ENCODE measurements at regions not wholly inside any gene's neighbourhood (a gene's known extent, or its start where the extent isn't known, plus 50 kb on each side); places are given as distances from the start of the nearest gene placed in this dataset.

GRCh38 chr7:136677471-136678365 is 190.7 kb upstream of the CHRM2 start:
- DNase-seq: no peak
- intact Hi-C loops (cut with DNase I): no loop called here

- intact Hi-C loops (cut with DNase I): no loop called here
- no peak for DNase-seq
Measured at GRCh38 chr7:136667584-136667983, 200.9 kb upstream of the CHRM2 start.

DNA sequence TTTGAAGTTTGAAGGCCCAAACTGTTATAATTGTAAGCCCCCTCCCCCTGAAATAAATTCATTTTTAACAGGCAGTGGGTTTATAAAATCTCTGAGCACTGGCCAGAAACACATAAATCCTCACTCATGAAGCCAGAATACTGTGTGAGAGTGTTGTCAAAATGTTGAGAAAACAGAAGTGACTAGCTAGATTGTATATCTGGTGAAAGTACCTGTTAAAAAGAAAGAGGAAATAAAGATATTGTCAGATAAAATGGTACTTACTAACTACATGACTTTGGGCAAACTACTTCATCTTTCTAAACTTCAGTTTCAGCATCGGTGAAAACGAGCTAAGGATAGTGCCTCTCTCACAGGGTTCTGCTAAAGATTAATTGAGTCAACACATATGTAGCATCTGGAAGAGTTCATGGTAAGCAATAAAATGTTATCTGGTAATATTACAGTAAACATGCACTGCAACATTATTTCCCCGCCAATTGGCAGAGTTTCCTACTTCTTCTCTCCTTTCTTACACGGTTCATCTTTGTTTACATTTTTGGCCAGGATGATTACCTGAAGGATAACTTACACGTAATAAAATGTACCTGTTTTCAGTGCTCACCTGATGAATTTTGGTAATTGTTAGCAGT is 202.5 kb upstream of the CHRM2 start:
- intact Hi-C loops (cut with DNase I): no loop called here
- DNase-seq: no peak

DNA sequence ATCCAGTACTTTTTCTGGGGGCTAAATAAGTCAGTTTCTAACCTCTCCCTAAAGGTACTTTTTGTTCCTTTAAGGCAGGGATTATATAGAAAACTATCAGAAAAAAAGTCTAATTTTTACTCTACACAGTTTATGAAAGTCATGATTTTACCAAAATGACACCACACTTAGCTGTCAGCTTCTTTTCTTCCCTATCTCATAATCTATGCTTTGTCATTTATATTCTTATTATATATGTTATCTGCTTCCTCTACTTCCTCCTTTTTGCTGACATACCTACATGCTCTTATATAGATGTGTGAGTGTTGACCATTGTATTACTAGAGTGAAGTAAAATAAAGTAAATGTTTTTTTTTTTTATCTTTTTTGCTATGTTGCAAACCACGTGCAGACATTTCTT is 203.9 kb upstream of the CHRM2 start:
- no peak for DNase-seq
- intact Hi-C loops (cut with DNase I): no loop called here

- DNase-seq: no peak
- intact Hi-C loops (cut with DNase I): no loop called here
Measured at GRCh38 chr7:136657482-136657921, 210.9 kb upstream of the CHRM2 start.

- DNase-seq: no peak
- intact Hi-C loops (cut with DNase I): no loop called here
Measured at GRCh38 chr7:136656516-136656915, 211.9 kb upstream of the CHRM2 start.

DNA sequence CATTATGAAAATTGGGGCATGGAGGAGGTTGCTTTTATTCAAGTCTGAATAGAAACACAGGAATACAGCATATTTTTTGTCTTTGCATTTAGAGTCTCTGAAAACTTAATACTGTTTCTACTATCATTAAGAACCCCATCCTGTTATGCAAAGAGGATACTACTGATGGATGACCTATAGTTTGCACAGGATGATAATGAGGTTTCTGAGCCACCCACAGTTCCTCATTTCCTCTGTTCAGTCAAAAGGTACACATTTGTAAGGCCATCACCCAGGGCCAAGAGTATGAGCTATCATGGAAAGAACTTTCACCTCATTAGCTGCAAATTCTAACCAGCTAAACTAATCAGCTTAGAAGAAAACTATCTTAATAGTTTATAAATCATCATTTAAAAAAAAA is 213.0 kb upstream of the CHRM2 start:
- DNase-seq: no peak
- intact Hi-C loops (cut with DNase I): no loop called here

DNA sequence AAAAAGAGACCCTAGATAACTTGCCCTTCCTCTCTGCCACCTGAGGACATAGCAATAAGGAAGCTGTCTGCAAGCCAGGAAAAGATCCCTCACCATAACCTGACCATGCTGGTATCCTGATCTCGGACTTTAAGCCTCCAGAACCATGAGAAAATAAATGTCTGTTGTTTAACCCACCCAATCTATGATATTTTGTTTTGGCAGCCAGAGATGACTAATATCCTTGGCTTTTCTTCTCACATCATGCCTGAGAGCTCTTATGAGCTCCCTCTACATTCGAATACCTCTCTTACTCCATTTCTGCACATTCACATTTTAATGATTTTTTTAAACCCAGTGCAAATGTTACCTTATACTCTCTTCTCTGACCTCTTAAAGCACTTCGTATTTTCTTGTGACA is 214.0 kb upstream of the CHRM2 start:
- intact Hi-C loops (cut with DNase I): no loop called here
- no peak for DNase-seq

GRCh38 chr7:136652635-136653370 is 215.6 kb upstream of the CHRM2 start:
- intact Hi-C loops (cut with DNase I): no loop called here
- DNase-seq: no peak

DNA sequence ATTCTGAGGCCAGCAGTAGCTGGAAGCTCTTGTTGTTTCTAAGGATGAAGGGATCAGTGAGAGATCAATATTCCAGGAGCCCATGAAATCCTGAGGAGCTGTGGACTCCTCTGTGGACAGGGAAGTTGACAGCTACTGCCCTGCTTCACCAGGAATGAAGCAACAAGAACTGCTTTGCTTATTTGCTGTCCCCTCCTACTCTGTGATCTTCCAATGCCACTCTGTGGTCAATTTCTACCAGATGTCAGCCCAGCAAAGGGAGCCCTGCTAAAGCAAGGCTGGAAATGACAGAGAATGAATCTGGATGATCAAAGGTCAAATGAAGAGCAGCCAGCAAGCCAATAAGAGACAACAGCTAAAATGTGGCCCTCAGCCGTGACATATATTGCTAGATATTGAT is 227.5 kb upstream of the CHRM2 start:
- DNase-seq: peak in 2 of 42 donors; percentile 2 to 17
- intact Hi-C loops (cut with DNase I): no loop called here

DNA sequence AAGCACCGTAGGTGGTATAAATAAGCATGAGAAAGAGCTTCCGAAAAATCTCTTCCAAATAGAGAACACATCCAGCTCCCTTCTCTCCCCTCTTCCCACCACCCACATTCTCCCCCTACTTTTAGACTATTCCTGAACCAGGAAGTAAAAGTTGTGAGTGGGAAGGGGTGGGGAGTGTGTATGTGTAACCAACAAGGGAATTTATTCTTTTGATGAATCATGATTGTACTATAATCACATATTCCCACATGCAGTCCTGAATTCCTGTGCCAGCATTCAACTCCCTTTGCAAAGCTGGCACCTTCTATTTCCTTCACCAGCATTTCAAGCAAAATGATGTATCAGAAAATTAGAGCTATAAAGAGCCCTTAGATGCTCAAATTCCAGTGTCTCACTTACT is 230.6 kb upstream of the CHRM2 start:
- intact Hi-C loops (cut with DNase I): no loop called here
- peak in 6 of 42 donors; percentile 5 to 36 (median 14) for DNase-seq

DNA sequence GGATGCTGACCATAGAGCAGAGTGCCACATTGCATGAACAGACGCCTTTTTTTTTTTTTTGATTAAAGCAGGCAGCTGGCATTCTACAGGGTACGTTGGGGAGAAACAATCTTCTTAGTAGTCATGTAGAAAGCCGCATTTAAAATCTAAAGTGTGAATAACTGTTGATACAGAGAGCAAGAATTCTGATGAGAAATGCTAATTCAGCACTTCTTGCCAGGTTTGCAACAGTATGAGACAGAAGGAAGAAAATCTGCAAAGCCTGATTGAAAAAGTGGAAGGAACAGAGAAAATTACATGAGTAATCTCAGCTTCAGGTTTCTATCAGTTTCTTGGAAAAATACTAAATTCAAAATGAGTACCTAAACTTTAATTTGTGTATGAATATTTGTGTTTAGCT is 232.7 kb upstream of the CHRM2 start:
- intact Hi-C loops (cut with DNase I): no loop called here
- no peak for DNase-seq

- no peak for DNase-seq
- intact Hi-C loops (cut with DNase I): no loop called here
Measured at GRCh38 chr7:136618818-136619217, 249.6 kb upstream of the CHRM2 start.

DNA sequence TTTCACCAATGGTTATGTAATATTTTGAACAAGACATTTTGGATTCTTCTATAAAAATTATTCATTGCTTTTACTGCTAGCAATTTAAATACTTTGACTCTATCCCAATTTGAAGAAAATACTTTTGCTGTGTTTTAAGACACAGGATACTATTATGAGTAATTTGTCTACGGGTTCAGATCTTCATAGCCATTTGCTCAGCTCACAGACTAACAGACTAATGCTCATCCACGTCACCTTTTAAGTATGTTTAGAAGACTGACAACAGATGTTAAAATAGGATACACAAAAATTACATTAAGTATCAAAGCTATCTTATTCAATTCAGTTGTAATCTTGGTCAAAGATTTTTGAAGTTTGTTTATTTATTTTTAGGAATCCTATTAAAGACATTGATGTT is 251.3 kb upstream of the CHRM2 start:
- intact Hi-C loops (cut with DNase I): no loop called here
- no peak for DNase-seq

- DNase-seq: no peak
- intact Hi-C loops (cut with DNase I): no loop called here
Measured at GRCh38 chr7:136605532-136606329, 262.7 kb upstream of the CHRM2 start.

DNA sequence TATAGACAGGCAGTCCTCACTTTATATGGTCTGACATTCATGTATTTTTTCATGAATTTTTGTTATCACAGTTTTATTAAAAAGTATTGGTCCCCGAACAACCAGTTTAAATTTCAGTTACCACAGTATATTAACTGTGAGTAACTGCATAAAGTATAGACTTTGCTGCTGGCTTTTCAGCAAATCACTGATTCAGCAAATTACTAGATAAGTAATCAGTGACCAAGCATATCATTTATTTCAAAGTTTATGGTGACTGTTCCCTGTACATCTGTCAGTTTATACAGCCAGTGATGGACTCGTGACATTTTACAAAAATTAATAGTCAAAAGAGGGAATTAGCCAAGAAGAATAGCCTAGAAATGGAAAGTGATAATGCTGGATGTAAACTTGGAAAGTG is 266.7 kb upstream of the CHRM2 start:
- DNase-seq: no peak
- intact Hi-C loops (cut with DNase I): no loop called here

GRCh38 chr7:136600475-136600874 is 268.0 kb upstream of the CHRM2 start:
- DNase-seq: no peak
- intact Hi-C loops (cut with DNase I): no loop called here

DNA sequence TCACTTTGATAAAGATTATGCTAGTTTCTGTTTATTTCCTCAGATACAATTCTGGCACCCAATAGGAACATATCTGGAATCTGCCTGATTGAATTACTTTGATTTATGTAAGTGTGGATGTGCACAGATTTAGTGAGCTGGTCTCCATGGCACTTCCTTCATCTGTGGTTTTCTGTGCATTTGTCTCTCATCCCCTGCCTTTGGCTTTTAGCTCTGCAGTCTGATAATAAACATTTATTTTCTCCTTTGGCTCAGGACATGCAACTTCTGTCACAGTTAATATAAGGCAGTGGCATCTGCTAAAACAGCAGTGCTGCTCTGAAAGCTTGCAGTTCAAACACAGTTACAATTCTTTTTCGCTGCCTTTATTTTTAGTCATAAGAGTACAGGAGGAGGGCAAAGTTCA is 273.7 kb upstream of the CHRM2 start:
- intact Hi-C loops (cut with DNase I): no loop called here
- no peak for DNase-seq

- intact Hi-C loops (cut with DNase I): no loop called here
- no peak for DNase-seq
Measured at GRCh38 chr7:136588216-136588615, 280.2 kb upstream of the CHRM2 start.

All from head of caudate nucleus (tissue), 42 donors.